Effector memory CD4-positive, alpha-beta T cell (primary cell): ENCODE measurements at regions not wholly inside any gene's neighbourhood (a gene's known extent, or its start where the extent isn't known, plus 50 kb on each side); places are given as distances from the start of the nearest gene placed in this dataset.

Source experiments
- DNase-seq, 3 donors: peaks; one replicate each; pipeline ENCODE4 v3.0.0-alpha.2; 2020
- H3K27ac ChIP-seq: 2 replicates; pipeline ENCODE4 v1.7.0; 2013; ENCODE audit warnings: mild to moderate bottlenecking, low read length, moderate library complexity; ENCODE audit not compliant: insufficient read depth, poor library complexity, severe bottlenecking
- H3K27me3 ChIP-seq: replicated peaks from 2 replicates; pipeline ENCODE4 v1.7.0; 2013; ENCODE audit warnings: mild to moderate bottlenecking, low read length; ENCODE audit not compliant: insufficient read depth, control insufficient read depth, poor library complexity, severe bottlenecking
- H3K36me3 ChIP-seq: 2 replicates; pipeline ENCODE4 v1.7.0; 2013; ENCODE audit warnings: mild to moderate bottlenecking, low read length, moderate library complexity; ENCODE audit not compliant: control insufficient read depth, insufficient read depth
- H3K4me1 ChIP-seq: 2 replicates; pipeline ENCODE4 v1.7.0; 2013; ENCODE audit warnings: low read length, mild to moderate bottlenecking; ENCODE audit not compliant: control insufficient read depth, insufficient read depth, poor library complexity, severe bottlenecking
- H3K4me3 ChIP-seq: 2 replicates; pipeline ENCODE4 v1.7.0; 2013; ENCODE audit warnings: low read length, low read depth, mild to moderate bottlenecking; ENCODE audit not compliant: insufficient read depth, poor library complexity, severe bottlenecking
- H3K9me3 ChIP-seq: 2 replicates; pipeline ENCODE4 v1.7.0; 2013; ENCODE audit warnings: mild to moderate bottlenecking, low read length, moderate library complexity; ENCODE audit not compliant: control insufficient read depth

DNA sequence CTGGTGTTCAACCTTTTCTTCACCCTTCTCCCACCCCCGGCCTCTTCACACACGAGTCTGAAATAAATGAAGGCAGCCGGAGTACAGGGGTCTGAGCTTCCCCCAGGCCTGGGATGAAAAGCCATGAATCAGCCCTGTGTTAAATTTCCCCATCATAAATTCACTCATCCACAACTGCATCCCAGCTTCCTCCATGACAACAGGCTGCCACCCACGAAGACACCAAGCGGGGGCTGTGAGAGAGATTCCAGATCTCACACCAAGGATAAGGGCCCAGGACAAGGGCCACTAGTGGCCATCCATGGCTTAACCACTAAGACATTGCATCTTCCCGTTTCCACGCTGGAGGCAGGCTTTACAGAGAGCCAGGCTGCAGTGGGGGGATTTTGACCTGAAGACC lies 93.9 kb upstream of the NCOR2 start:
- H3K4me3 ChIP-seq: no peak overlapping the region
- no peaks in the 10 kb centered on the region for H3K27me3 ChIP-seq
- H3K4me1 ChIP-seq: no peaks in the 10 kb centered on the region
- no peak for DNase-seq
- H3K36me3 ChIP-seq: no peaks in the 10 kb centered on the region
- H3K9me3 ChIP-seq: no peaks in the 10 kb centered on the region
- H3K27ac ChIP-seq: no peak overlapping the region

DNA sequence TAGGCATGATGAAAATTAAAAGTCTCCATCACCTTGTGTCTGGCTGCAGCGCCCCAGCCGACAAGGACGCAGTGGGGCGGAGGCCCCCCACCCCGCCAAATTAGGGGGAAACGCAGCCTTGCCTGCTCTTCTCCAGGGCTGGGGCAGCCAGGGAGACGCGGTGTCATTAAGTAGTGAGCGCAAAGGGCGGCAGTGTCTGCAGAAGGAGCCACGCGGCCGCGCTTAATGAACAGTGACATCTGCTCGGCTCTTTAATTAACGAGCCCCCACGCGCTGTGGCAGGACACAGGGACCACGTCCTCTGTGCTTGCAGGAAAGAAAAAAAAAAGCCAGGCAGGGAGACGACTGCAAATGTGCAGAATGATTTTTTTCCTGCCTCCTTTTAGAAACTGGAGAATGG lies 93.4 kb upstream of the NCOR2 start:
- Histone ChIP-seq H3K27ac (no peak overlapping the region), H3K27me3 (no peaks in the 10 kb centered on the region), H3K9me3 (no peaks in the 10 kb centered on the region), H3K36me3 (no peaks in the 10 kb centered on the region), H3K4me1 (no peaks in the 10 kb centered on the region), H3K4me3 (no peak overlapping the region)
- DNase-seq: no peak

DNA sequence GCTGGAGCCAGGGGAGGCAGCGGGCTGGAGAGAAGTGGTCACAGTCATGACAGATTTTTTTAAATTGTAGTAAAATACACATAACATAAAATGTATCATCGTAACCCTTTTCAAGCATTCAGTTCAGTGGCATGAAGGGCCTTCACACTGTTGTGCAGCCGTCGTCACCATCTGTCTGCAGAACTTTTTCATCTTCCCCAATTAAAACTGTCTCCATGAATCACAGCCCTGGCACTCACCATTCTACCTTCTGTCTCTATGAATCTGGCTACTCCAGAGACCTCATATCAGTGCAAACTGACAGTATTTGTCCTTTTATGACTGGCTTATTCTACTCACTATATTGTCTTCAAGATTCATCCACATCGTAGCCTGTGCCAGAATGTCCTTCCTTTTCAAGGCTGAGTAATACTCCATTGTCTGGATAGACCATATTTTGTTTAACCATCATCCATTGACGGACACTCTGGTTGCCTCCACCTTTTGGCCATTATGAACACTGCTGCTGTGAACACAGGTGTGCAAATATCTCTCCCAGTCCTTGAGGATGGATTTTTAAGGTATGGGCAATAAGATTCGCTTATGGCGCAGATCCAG lies 91.5 kb upstream of the NCOR2 start:
- no peaks in the 10 kb centered on the region for H3K4me1 ChIP-seq
- no peak overlapping the region for H3K27ac ChIP-seq
- no peak overlapping the region for H3K4me3 ChIP-seq
- no peaks in the 10 kb centered on the region for H3K27me3 ChIP-seq
- DNase-seq: no peak
- H3K36me3 ChIP-seq: no peaks in the 10 kb centered on the region
- H3K9me3 ChIP-seq: no peaks in the 10 kb centered on the region

DNA sequence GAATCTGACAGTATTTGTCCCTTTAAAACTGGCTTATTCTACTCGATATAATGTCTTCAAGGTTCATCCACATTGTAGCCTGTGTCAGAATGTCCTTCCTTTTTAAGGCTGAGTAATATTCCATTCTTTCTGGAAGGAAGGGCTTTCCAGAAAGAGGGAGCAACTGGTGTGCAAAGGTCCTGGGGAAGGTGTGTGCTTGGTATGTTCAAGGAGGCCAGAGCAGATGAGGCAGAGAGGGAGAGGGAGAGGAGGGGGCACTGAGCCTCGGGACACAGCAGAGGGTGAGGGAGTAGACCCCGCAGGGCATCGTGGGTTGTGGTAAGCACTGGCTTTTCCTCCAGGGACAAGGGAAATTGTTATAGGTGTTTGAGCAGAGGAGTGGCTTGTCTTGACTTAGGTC lies 90.9 kb upstream of the NCOR2 start:
- no peaks in the 10 kb centered on the region for H3K9me3 ChIP-seq

DNA sequence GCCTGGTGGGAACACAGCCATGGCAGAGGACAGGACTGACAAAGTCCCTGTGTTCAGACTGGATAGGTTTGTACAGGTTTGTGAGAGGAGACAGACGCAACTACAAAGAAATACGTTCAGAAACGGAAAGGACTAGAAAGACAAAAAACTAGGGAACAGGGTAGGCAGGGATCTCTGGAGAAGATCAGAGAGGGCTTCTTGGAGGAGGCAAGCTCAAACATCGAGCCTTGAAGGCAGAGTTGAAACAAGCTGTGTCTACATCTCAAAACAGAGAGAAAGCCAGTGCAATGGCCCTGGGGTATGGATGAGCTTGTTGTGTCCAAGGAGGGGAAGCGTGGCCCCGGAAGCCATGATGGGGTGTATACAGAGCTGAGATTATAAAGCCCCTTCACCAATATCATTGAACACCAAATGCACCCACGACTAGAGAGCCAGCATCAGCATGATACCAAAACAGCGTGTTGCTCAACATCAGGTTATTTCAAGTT lies 89.6 kb upstream of the NCOR2 start:
- H3K27ac ChIP-seq: no peak overlapping the region
- no peaks in the 10 kb centered on the region for H3K4me1 ChIP-seq
- H3K36me3 ChIP-seq: no peaks in the 10 kb centered on the region
- H3K4me3 ChIP-seq: no peak overlapping the region
- H3K27me3 ChIP-seq: no peaks in the 10 kb centered on the region
- no peaks in the 10 kb centered on the region for H3K9me3 ChIP-seq
- no peak for DNase-seq

More for the DNA sequence above, 90.9 kb upstream of the NCOR2 start:
- Histone ChIP-seq H3K27ac (no peak overlapping the region), H3K4me1 (no peaks in the 10 kb centered on the region), H3K27me3 (no peaks in the 10 kb centered on the region), H3K36me3 (no peaks in the 10 kb centered on the region), H3K4me3 (no peak overlapping the region)
- DNase-seq: no peak

DNA sequence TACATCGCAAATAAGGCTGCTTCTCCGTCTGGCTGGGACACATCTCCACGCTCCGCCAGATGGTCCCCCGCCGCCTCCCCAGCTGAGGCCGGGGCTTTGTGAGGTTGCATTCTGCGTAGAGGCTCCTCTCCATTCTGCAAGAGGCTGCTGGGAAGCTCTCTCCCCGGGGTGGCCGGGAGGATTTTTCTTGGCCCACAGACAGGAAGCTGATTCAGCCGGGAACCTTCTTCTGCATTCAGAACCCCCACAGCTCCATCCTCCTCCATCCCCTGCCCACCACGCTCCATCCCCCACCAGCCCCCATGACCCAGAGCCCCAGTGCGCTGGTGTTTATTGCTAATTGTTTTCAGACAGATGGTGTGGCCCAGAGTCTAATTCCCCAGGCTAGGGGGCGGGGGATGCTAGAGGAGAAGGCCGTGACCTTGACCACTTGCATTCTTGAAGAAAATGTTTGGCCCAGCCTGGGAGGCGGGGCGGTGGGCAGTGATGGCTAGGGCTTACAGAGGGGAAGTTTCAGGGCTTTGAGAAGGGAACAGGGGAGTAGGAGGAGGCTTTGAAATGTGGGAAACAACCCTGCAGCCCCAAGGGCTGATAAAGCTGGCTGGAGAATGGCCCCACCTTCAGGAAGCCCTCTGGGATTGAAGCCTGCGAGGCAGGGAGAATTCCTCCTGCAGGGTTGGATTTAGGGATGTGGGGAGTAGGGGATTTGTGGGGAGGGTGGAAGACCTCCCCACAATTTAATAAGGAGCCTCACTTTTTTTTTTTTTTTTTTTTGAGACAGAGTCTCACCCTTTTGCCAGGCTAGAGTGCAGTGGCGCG lies 88.5 kb upstream of the NCOR2 start:
- no peak for DNase-seq

DNA sequence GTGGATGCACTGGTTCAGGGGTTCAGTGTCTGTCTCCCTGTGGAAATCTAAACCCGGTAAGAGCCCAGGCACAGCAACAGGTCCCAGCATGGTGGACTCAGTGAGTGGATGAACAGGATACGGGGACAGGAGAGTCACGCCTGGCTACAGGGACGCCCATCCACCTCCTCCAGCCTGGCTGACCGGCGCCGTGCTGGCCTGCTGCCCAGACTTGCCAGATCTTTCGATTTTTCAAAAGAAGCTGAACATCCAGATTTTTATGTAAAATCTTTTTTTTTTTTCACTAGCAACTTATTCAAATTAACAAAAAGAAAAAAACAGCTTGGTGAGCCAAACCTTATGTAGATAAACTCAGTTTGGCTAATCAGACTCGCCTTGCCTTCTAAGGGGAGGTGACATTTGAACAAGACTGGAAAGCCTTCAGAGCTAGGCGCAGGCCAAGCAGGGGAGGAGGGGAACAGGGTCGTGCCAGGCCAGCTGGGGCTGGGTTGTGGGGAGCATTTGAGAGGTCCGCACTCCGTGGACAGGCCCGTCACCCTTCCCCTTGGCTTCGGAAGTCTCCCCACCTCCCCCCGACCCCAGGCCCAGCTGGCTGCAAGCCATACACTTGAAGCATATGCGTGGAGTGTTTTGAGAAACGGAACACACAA lies 87.8 kb upstream of the NCOR2 start:
- Histone ChIP-seq H3K4me1 (no peaks in the 10 kb centered on the region), H3K27me3 (no peaks in the 10 kb centered on the region), H3K9me3 (no peaks in the 10 kb centered on the region), H3K4me3 (no peak overlapping the region), H3K36me3 (no peaks in the 10 kb centered on the region), H3K27ac (no peak overlapping the region)
- DNase-seq: no peak

More for the DNA sequence above, 88.5 kb upstream of the NCOR2 start:
- Histone ChIP-seq H3K9me3 (no peaks in the 10 kb centered on the region), H3K36me3 (no peaks in the 10 kb centered on the region), H3K4me3 (no peak overlapping the region), H3K27me3 (no peaks in the 10 kb centered on the region), H3K27ac (no peak overlapping the region), H3K4me1 (no peaks in the 10 kb centered on the region)

DNA sequence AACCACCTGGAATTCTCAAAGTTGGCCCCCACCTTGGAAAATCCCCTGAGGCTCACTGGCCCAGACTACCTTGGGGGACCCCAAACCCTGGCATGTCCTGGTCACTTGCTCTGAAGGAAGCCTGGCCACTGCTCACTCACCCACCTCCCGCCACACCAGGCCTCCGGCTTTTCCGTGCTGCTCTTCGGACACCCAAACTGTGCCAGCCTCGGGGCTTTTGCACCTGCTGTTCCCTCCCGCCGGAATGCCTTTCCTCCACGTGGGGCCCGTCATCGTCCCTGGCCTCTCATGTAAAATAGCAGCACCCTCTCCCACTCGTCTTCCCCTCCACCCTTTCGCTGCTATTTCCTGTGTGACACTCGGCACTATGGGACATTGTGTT lies 87.2 kb upstream of the NCOR2 start:
- DNase-seq: no peak
- Histone ChIP-seq H3K9me3 (no peaks in the 10 kb centered on the region), H3K27ac (no peak overlapping the region), H3K4me1 (no peaks in the 10 kb centered on the region), H3K27me3 (no peaks in the 10 kb centered on the region), H3K4me3 (no peak overlapping the region), H3K36me3 (no peaks in the 10 kb centered on the region)

DNA sequence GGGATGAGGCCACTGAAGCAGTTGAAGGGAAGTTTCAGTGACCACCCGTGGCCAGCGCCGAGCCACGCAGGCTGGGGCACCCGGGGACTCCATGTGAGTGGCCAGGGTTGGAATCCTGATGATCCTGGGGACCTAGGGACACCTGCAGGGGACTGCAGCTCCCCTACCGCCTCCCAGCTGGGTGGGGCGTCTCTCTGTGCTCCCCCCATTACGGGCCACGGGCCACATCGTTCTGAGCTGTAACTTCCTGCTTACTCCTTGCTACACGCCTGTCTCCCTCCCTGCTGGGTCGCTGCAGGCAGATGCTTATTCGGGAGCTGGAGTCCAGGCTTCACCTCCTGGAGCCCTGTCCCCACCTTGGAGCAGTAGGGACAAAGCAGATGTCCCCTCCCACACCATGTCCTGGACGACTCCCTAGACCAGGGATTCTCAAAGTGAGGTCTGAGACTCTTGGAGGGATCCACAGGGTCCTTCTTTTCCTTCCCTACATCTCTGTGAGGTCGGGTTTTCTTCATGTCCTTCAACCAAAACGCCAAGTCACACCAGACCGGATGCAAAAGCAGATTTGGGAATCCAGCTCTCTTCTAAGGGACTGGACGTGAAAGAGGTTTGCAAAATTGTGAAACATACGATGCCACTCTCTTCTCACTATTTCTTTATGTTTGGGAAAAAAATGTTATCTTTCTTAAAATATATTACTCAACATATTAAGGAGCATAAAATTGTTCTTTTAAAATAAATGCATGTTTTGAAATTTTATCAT lies 85.9 kb upstream of the NCOR2 start:
- Histone ChIP-seq H3K27ac (no peak overlapping the region), H3K4me3 (no peak overlapping the region), H3K27me3 (no peaks in the 10 kb centered on the region), H3K9me3 (peaks cover 6% of the 10 kb centered on the region), H3K4me1 (no peaks in the 10 kb centered on the region), H3K36me3 (no peaks in the 10 kb centered on the region)
- no peak for DNase-seq
